22Rv1 (cell line): ENCODE measurements at regions not wholly inside any gene's neighbourhood (a gene's known extent, or its start where the extent isn't known, plus 50 kb on each side); places are given as distances from the start of the nearest gene placed in this dataset.

Experiments
- H3K27ac ChIP-seq: fragments of 450-650 bp; 2 replicates; pipeline ENCODE4 v1.5.1; 2017
- ZFX ChIP-seq: fragments of 450-650 bp; IDR thresholded peaks from 2 replicates; pipeline ENCODE4 v1.6.1; 2017; ENCODE audit warnings: antibody characterized with exemption, borderline replicate concordance
- TF ChIP-seq, protein P1 (sequence below): fragments of 450-650 bp; IDR thresholded peaks from 2 replicates; pipeline ENCODE4 v1.5.1; 2017; ENCODE audit warnings: mild to moderate bottlenecking

DNA sequence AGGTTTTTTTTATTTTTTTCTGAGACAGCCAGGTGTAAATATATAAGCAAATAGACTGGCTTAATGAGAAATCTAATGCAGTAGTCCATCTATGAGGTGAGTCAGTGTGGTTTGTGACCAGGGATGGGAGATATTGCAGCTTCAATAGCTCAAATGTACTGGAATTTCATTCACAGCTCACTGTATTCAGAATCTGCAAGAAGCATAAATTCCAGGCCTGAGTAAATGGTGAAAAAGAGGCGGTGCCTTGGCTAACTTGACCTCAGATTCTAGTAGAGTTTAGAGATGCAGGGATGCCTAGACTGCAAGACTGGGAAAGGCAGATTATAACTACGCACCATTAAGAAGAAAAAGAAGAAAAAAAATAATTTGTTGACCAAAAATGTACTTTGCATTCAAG is 151.9 kb upstream of the SMC2 start:
- no peak for TF ChIP-seq ZFX
- TF ChIP-seq, protein P1, sequence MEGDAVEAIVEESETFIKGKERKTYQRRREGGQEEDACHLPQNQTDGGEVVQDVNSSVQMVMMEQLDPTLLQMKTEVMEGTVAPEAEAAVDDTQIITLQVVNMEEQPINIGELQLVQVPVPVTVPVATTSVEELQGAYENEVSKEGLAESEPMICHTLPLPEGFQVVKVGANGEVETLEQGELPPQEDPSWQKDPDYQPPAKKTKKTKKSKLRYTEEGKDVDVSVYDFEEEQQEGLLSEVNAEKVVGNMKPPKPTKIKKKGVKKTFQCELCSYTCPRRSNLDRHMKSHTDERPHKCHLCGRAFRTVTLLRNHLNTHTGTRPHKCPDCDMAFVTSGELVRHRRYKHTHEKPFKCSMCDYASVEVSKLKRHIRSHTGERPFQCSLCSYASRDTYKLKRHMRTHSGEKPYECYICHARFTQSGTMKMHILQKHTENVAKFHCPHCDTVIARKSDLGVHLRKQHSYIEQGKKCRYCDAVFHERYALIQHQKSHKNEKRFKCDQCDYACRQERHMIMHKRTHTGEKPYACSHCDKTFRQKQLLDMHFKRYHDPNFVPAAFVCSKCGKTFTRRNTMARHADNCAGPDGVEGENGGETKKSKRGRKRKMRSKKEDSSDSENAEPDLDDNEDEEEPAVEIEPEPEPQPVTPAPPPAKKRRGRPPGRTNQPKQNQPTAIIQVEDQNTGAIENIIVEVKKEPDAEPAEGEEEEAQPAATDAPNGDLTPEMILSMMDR: no peak
- H3K27ac ChIP-seq: no peak overlapping the region

DNA sequence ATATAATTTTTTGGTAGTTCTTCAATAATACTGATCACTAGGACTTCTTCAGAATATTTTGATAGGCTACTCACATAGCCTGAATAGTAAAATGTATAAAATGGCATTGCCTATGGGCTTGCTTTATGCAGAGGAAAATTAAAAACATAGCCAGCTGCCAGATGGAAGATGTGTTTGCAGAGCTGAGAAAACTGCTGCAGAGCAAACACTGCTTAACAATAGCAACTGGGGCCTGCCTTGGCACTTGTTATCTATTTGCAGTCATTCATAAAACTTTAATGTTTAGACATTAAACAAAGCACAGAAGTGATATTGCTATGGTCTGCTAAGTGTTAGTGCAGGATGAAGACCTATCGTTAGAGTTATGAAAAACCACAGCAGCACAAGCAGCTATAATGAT is 151.5 kb upstream of the SMC2 start:
- H3K27ac ChIP-seq: no peak overlapping the region
- TF ChIP-seq, protein P1: no peak
- no peak for TF ChIP-seq ZFX

DNA sequence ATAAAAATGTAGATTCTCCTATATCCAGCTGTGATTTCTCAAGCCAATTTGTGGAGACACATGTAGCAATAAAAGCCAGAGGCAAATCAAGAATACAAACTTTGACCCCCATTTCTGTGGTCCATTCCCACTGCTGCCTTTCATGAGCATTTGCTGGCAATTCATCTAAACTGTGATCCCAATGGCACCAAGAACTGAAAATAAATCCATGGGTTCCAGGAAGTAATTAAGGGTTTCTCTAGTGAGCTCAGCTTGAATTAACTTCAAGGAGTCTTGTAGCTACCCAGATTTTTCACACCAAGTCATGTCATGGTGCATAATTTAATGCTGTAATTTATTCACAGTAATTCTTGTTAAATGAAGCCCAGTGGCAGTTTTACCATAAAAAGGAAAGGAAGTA is 145.0 kb upstream of the SMC2 start:
- TF ChIP-seq, protein P1: no peak
- no peak for TF ChIP-seq ZFX
- H3K27ac ChIP-seq: no peak overlapping the region

DNA sequence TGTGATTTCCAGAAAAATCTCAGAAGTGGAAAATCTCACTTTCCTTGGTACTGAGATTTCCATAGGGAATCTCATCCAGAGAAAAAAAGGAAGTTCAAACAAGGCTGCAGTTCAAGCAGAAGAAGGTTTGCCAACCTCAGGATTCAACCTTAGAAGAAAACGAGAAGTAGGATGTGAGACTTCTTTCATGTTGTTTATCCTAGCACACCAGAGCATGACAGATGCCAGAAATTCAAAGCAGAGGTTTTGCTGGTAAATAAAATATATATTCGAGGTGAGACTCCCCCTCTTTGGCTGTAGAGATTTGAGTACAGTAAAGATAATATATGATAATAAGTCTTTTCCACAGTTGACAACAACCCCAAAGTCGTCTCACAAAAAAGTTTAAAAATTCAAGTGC is 116.9 kb upstream of the SMC2 start:
- no peak overlapping the region for H3K27ac ChIP-seq
- TF ChIP-seq, protein P1: no peak
- no peak for TF ChIP-seq ZFX

GRCh38 chr9:103978396-103978795 is 115.7 kb upstream of the SMC2 start:
- no peak overlapping the region for H3K27ac ChIP-seq
- TF ChIP-seq, protein P1: no peak
- no peak for TF ChIP-seq ZFX

GRCh38 chr9:103981912-103982311 is 112.2 kb upstream of the SMC2 start:
- TF ChIP-seq, protein P1: no peak
- no peak for TF ChIP-seq ZFX

GRCh38 chr9:103985077-103985476 is 109.0 kb upstream of the SMC2 start:
- TF ChIP-seq, protein P1: no peak
- no peak for TF ChIP-seq ZFX

More at GRCh38 chr9:103981912-103982311, 112.2 kb upstream of the SMC2 start:
- H3K27ac ChIP-seq: no peak overlapping the region

More at GRCh38 chr9:103985077-103985476, 109.0 kb upstream of the SMC2 start:
- H3K27ac ChIP-seq: no peak overlapping the region
